SJCRH30 (cell line): ENCODE measurements at regions not wholly inside any gene's neighbourhood (a gene's known extent, or its start where the extent isn't known, plus 50 kb on each side); places are given as distances from the start of the nearest gene placed in this dataset.

Experiments used
- DNase-seq, 2 experiments: peaks; one replicate each; pipeline ENCODE4 v3.0.0-alpha.2; 2015 to 2020
- H3K27ac ChIP-seq: fragments of 250-450 bp; sonication (Bioruptor Pico); 2 replicates; pipeline ENCODE4 v1.5.1; 2020; ENCODE audit warnings: mild to moderate bottlenecking, moderate library complexity
- H3K27me3 ChIP-seq: fragments of 250-450 bp; sonication (Bioruptor Pico); 2 replicates; pipeline ENCODE4 v1.5.1; 2020; ENCODE audit warnings: mild to moderate bottlenecking, moderate library complexity
- H3K36me3 ChIP-seq: fragments of 250-450 bp; sonication (Bioruptor Pico); 2 replicates; pipeline ENCODE4 v1.5.1; 2020; ENCODE audit warnings: mild to moderate bottlenecking, moderate library complexity
- H3K4me1 ChIP-seq: fragments of 250-450 bp; sonication (Bioruptor Pico); 2 replicates; pipeline ENCODE4 v1.5.1; 2020; ENCODE audit warnings: mild to moderate bottlenecking, moderate library complexity
- H3K4me3 ChIP-seq: fragments of 250-450 bp; sonication (Bioruptor Pico); 2 replicates; pipeline ENCODE4 v1.5.1; 2020; ENCODE audit warnings: mild to moderate bottlenecking, moderate library complexity
- H3K9me3 ChIP-seq: fragments of 250-450 bp; sonication (Bioruptor Pico); replicated peaks from 2 replicates; pipeline ENCODE4 v1.5.1; 2020; ENCODE audit warnings: mild to moderate bottlenecking, moderate library complexity

DNA sequence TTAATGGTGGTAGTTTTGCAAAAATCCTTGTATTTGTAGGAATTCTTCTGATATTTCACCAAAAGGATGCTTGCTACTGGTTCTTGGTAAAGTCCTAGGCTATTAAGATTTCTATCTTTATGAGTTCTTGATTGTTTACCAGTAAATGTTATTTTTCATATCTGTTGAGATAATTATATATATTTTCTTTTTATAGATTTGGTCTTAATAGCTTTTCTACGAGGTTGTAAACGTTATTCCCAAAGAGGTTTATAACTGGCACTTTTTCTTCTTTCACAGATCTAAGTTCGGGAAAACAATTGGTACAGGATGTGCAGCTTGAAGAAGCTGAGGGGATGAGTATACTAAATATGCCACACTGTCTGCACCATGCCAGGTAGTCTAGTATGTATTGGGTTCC, 55.1 kb upstream of the HBS1L start:
- no peak overlapping the region for H3K4me3 ChIP-seq
- no peak for DNase-seq
- no peaks in the 10 kb centered on the region for H3K36me3 ChIP-seq
- H3K4me1 ChIP-seq, result no peaks in the 10 kb centered on the region
- H3K9me3 ChIP-seq, result no peaks in the 10 kb centered on the region
- no peaks in the 10 kb centered on the region for H3K27me3 ChIP-seq
- H3K27ac ChIP-seq, result no peak overlapping the region

DNA sequence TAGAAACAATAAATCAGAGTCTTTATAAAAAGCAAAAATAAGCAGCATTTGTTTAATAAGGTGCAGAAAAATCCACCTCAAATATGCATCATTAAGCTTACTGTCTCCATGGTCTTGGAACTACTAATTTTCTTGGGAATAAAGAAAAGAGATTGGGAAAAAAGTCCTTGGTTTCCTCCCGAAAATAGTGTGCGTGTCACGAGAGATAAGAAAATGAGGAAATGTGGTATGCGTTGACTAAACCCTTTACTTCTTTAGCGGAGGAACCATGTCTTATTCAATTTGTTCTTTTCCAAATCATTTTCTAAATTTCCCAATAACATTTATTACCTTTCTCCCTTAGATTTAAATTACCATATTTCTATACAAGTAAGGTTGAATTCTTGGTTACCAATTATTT, 54.1 kb upstream of the HBS1L start:
- Histone ChIP-seq H3K27ac (no peak overlapping the region), H3K27me3 (no peaks in the 10 kb centered on the region), H3K4me1 (no peaks in the 10 kb centered on the region), H3K4me3 (no peak overlapping the region), H3K9me3 (no peaks in the 10 kb centered on the region), H3K36me3 (no peaks in the 10 kb centered on the region)
- DNase-seq, result no peak

DNA sequence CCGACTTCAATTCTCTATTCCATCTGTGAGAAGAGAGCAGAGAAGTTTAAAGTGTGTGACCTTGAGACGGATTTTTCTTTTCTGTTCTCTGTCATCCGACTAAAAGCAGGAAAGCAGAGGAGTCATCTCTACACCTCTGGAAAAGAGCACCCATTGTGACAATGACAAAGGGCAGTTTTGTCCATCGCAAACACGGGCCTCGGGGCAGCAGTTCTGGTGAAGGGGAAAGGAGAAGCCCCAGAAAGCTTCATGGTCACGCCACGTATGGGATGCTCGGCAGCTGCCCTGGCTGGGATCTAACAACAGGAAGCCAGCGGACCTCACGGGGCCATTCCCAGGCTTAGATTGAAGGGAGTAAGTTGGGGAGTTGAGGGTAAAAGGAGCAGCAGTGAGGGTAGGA, 52.0 kb upstream of the HBS1L start:
- DNase-seq, result no peak
- no peaks in the 10 kb centered on the region for H3K4me1 ChIP-seq
- 0 out of 2 replicates have a peak, but pooled peaks cover 3% of the 10 kb centered on the region for H3K27me3 ChIP-seq
- no peaks in the 10 kb centered on the region for H3K9me3 ChIP-seq
- no peak overlapping the region for H3K27ac ChIP-seq
- H3K36me3 ChIP-seq, result no peaks in the 10 kb centered on the region
- H3K4me3 ChIP-seq, result no peak overlapping the region

DNA sequence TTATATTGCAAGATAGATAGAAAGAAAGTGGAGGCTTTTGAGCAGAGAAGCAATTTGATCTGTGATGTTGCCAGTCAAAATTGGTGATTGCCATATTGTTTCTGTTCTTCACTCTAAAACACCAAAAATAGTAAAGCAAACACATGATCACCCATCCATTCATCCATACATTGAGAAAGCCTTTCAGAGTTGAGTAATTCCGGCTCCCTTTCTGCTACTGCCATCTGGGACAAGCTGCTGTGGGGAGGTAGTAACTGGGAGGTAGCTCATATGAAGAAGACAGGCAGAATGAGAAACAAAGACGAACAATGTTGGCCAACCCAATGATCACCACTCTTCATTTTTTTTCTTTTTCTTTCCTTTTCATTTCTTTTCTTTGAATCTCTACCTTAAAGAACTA, 51.1 kb upstream of the HBS1L start:
- no peak for DNase-seq
- H3K27ac ChIP-seq, result no peak overlapping the region
- no peak overlapping the region for H3K4me3 ChIP-seq
- H3K9me3 ChIP-seq, result no peaks in the 10 kb centered on the region
- no peaks in the 10 kb centered on the region for H3K36me3 ChIP-seq
- H3K4me1 ChIP-seq, result no peaks in the 10 kb centered on the region
- 0 out of 2 replicates have a peak, but pooled peaks cover 3% of the 10 kb centered on the region for H3K27me3 ChIP-seq

DNA sequence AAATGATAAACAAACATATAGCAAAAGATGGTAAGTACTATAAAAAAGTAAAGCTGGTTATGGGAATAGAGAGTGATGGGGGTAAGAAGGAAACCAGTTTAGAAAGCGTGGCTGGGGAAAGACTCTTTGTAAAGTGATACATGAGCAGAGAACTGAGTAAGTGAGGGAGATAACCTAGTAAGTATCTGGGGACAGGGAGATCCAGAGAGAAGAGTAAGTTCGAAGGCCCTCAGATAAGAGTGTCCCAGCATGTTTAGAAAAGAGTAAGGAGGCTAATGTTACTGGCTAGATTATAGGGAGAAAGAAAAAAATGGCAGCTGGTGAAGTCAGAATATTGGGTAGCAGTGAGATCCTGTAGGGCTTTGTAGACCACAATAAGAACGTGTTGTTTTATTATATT, 50.7 kb upstream of the HBS1L start:
- no peak for DNase-seq
- H3K4me1 ChIP-seq, result no peaks in the 10 kb centered on the region
- H3K27ac ChIP-seq, result no peak overlapping the region

More for the DNA sequence above, 50.7 kb upstream of the HBS1L start:
- H3K9me3 ChIP-seq, result no peaks in the 10 kb centered on the region
- 0 out of 2 replicates have a peak, but pooled peaks cover 3% of the 10 kb centered on the region for H3K27me3 ChIP-seq
- no peak overlapping the region for H3K4me3 ChIP-seq
- no peaks in the 10 kb centered on the region for H3K36me3 ChIP-seq
